ENCODE measurements at regions not wholly inside any gene's neighbourhood (a gene's known extent, or its start where the extent isn't known, plus 50 kb on each side); places are given as distances from the start of the nearest gene placed in this dataset.

DNA sequence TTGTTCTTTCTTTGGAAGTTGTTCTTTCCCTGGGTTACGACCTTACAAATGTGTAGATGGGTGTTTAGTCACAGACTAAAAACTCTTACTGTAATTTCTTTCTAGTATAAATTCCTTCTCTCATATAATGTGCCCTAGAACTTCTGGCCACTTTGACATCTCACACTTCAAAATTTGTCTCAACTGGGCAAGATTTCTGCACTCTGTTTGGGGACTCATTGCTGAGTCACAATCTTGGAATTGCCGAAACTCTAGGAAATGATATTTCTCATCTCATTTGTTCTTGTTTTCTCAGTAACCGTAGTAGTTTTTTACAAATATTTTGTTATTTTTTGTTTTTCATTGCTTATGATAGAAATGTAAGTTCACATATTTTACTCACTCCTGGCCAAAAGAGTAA is 2523.2 kb upstream of the PCDH20 start:
- H3K9me3 Mint-ChIP-seq, result no peaks in the 10 kb centered on the region
- no peak overlapping the region for H3K4me3 Mint-ChIP-seq
- no peak overlapping the region for H3K27ac Mint-ChIP-seq
- no peaks in the 10 kb centered on the region for H3K36me3 Mint-ChIP-seq (ENCODE audit: low read depth)
- no peaks in the 10 kb centered on the region for H3K4me1 Mint-ChIP-seq
- no peak for DNase-seq
- no peaks in the 10 kb centered on the region for H3K27me3 Mint-ChIP-seq (ENCODE audit: low read depth, poor library complexity)
- TF ChIP-seq, protein P1, sequence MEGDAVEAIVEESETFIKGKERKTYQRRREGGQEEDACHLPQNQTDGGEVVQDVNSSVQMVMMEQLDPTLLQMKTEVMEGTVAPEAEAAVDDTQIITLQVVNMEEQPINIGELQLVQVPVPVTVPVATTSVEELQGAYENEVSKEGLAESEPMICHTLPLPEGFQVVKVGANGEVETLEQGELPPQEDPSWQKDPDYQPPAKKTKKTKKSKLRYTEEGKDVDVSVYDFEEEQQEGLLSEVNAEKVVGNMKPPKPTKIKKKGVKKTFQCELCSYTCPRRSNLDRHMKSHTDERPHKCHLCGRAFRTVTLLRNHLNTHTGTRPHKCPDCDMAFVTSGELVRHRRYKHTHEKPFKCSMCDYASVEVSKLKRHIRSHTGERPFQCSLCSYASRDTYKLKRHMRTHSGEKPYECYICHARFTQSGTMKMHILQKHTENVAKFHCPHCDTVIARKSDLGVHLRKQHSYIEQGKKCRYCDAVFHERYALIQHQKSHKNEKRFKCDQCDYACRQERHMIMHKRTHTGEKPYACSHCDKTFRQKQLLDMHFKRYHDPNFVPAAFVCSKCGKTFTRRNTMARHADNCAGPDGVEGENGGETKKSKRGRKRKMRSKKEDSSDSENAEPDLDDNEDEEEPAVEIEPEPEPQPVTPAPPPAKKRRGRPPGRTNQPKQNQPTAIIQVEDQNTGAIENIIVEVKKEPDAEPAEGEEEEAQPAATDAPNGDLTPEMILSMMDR (IDR thresholded peaks at IDR 0.05), result no peak

DNA sequence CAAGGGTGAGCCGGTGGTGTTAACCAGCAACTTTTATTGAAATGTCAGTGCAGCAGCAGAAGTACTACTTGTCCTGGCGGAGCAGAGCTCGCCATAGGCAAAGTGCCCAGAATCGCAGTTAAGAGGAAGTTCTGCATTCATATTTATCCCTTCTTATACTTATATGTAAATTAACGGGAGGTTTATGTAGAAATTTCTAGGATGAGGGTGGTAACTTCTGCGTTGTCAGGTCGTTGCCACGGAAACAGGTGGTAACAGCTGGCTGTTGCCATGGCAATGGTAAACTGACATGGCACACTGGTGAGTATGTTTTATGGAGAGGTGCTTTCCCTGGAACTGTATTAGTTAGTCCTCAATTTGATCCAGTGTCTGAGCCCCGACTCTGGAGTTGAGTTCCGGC is 2494.9 kb upstream of the PCDH20 start:
- no peak overlapping the region for H3K27ac Mint-ChIP-seq
- DNase-seq, result peak; percentile 45
- H3K9me3 Mint-ChIP-seq, result no peaks in the 10 kb centered on the region
- no peaks in the 10 kb centered on the region for H3K36me3 Mint-ChIP-seq (ENCODE audit: low read depth)
- TF ChIP-seq, protein P1 (IDR thresholded peaks at IDR 0.05), result no peak
- peaks cover 2% of the 10 kb centered on the region for H3K27me3 Mint-ChIP-seq (ENCODE audit: low read depth, poor library complexity)
- H3K4me1 Mint-ChIP-seq, result no peaks in the 10 kb centered on the region
- H3K4me3 Mint-ChIP-seq, result no peak overlapping the region

DNA sequence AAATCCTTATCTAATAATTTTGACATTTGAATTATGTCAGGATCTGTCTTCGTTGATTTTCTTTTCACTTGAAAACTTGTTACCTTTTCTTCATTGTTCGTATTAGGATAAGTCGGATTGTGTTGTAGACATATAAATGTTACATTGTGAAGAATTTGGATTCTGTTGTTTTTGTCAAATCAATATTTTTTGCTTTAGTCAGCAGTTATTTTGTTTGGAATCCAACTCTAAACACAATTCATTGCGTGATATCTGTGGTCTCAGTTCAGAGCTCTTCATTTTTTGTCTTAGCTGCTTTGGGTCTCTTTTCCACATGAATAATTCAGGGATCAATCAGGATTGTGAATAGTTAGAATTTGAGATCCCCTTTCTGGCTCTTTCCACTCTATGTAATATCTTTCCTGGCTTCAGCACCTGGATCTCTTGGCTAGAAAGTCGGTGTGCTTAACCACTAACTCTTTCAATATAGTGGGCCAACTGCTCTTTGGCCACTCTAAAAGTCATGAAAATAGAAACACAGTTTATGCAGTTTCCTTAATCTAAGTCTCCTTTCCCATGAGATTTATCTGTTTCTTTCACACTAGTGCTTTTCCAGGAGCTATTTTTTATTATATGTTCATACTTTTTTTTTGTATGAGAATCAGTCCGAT is 2494.2 kb upstream of the PCDH20 start:
- Mint-ChIP-seq H3K9me3 (no peaks in the 10 kb centered on the region), H3K4me3 (no peak overlapping the region), H3K27ac (peak overlapping the region; percentile 12), H3K4me1 (no peaks in the 10 kb centered on the region), H3K27me3 (ENCODE audit: low read depth, poor library complexity) (peaks cover 2% of the 10 kb centered on the region), H3K36me3 (ENCODE audit: low read depth) (no peaks in the 10 kb centered on the region)
- DNase-seq, result no peak
- TF ChIP-seq, protein P1 (IDR thresholded peaks at IDR 0.05), result no peak

DNA sequence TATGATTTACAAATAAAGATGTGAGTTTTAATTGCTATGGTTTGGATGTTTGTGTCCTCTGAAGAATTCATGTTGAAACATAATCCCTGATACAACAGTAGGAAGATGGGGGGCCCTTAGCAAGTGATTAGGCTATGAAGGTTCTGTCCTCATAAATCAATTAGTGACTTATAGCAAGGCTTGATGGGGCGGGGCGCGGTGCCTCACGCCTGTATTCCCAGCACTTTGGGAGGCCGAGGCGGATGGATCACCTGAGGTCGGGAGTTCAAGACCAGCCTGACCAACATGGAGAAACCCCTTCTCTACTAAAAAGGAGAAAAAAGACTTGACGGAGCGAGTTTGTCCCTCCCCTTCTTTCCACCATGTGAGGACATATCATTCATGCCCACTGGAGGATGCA is 2486.5 kb upstream of the PCDH20 start:
- H3K4me3 Mint-ChIP-seq, result no peak overlapping the region
- H3K36me3 Mint-ChIP-seq (ENCODE audit: low read depth), result no peaks in the 10 kb centered on the region
- no peaks in the 10 kb centered on the region for H3K9me3 Mint-ChIP-seq
- no peaks in the 10 kb centered on the region for H3K4me1 Mint-ChIP-seq
- no peak for DNase-seq
- H3K27me3 Mint-ChIP-seq (ENCODE audit: low read depth, poor library complexity), result no peaks in the 10 kb centered on the region
- H3K27ac Mint-ChIP-seq, result no peak overlapping the region
- TF ChIP-seq, protein P1 (IDR thresholded peaks at IDR 0.05), result no peak

DNA sequence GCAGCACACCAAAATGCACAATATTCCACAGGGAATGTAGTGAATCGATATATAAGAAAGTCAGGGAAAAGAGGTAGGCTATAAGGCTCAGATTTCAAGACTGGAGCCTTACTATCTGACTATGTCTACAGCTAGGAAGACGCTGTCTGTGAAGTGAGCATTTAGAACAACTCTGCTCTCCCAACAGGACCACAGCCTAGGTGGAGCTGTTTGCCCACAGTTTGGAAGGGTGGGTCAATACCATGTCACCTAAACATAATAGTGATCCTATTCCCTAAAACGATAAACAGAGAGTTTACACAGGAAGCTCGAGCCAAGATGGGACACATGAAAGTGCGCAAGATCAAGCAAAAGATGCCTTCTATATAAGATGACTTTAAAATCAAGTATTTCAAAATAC is 2486.0 kb upstream of the PCDH20 start:
- no peaks in the 10 kb centered on the region for H3K27me3 Mint-ChIP-seq (ENCODE audit: low read depth, poor library complexity)
- no peaks in the 10 kb centered on the region for H3K4me1 Mint-ChIP-seq
- no peak for DNase-seq
- no peak overlapping the region for H3K4me3 Mint-ChIP-seq
- H3K27ac Mint-ChIP-seq, result peak overlapping the region; percentile 84
- TF ChIP-seq, protein P1 (IDR thresholded peaks at IDR 0.05), result no peak
- H3K36me3 Mint-ChIP-seq (ENCODE audit: low read depth), result no peaks in the 10 kb centered on the region
- no peaks in the 10 kb centered on the region for H3K9me3 Mint-ChIP-seq

DNA sequence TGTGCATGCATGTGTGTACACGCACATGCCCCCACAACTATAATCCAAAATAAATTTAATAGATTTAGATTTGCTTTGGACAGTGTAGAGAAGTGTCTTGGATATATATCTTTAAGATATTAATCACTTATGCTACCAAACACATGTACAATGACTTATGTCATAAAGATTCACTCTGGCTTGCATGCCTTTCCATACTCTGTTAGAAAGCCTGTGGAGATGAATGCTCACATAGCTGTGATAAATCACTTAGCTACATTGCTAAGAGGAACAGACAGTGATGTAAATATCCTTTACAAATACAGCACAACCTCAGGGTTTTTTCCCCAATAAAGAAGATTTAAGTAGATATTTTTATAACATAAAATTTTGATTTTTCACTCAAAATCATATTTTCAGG is 2484.8 kb upstream of the PCDH20 start:
- Mint-ChIP-seq H3K4me1 (no peaks in the 10 kb centered on the region), H3K27ac (no peak overlapping the region)

More for the DNA sequence above, 2484.8 kb upstream of the PCDH20 start:
- no peak overlapping the region for H3K4me3 Mint-ChIP-seq
- no peaks in the 10 kb centered on the region for H3K9me3 Mint-ChIP-seq
- DNase-seq, result no peak
- TF ChIP-seq, protein P1 (IDR thresholded peaks at IDR 0.05), result no peak
- H3K27me3 Mint-ChIP-seq (ENCODE audit: low read depth, poor library complexity), result peaks cover 3% of the 10 kb centered on the region
- no peaks in the 10 kb centered on the region for H3K36me3 Mint-ChIP-seq (ENCODE audit: low read depth)
